ENCODE measurements at regions not wholly inside any gene's neighbourhood (a gene's known extent, or its start where the extent isn't known, plus 50 kb on each side); places are given as distances from the start of the nearest gene placed in this dataset.

GRCh38 chr2:64315291-64315960, 138.5 kb upstream of the LGALSL start:
- Histone ChIP-seq H3K36me3 (replicated peaks in 1 of 2; ENCODE audit: insufficient read depth in 1 of 2, low read depth in 2 of 2) (no peaks in the 10 kb centered on the region), H3K4me1 (peaks cover 16% of the 10 kb centered on the region), H3K9me3 (no peaks in the 10 kb centered on the region), H3K4me3 (no peak overlapping the region), H3K27ac (no peak overlapping the region), H3K27me3 (no peaks in the 10 kb centered on the region)
- ATAC-seq (no peak), DNase-seq (no peak)
- WGBS, 2 donors: 85 to 86% methylated on average over 6 of the region's 6 CpGs
- TF ChIP-seq, protein P1, sequence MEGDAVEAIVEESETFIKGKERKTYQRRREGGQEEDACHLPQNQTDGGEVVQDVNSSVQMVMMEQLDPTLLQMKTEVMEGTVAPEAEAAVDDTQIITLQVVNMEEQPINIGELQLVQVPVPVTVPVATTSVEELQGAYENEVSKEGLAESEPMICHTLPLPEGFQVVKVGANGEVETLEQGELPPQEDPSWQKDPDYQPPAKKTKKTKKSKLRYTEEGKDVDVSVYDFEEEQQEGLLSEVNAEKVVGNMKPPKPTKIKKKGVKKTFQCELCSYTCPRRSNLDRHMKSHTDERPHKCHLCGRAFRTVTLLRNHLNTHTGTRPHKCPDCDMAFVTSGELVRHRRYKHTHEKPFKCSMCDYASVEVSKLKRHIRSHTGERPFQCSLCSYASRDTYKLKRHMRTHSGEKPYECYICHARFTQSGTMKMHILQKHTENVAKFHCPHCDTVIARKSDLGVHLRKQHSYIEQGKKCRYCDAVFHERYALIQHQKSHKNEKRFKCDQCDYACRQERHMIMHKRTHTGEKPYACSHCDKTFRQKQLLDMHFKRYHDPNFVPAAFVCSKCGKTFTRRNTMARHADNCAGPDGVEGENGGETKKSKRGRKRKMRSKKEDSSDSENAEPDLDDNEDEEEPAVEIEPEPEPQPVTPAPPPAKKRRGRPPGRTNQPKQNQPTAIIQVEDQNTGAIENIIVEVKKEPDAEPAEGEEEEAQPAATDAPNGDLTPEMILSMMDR (IDR thresholded peaks at IDR 0.05): no peak
- no peak for TF ChIP-seq POLR2A (IDR thresholded peaks at IDR 0.05)
- intact Hi-C loops (cut with DNase I): no loop called here

GRCh38 chr2:64317707-64318475, 136.1 kb upstream of the LGALSL start:
- H3K27me3 ChIP-seq: no peaks in the 10 kb centered on the region
- no peaks in the 10 kb centered on the region for H3K4me1 ChIP-seq
- DNase-seq (no peak), ATAC-seq (no peak)
- intact Hi-C loops (cut with DNase I): no loop called here
- no peaks in the 10 kb centered on the region for H3K36me3 ChIP-seq (replicated peaks in 1 of 2; ENCODE audit: insufficient read depth in 1 of 2, low read depth in 2 of 2)
- no peak overlapping the region for H3K27ac ChIP-seq
- 74 to 85% methylated on average over 2 of the region's 2 CpGs for WGBS, 2 donors
- TF ChIP-seq, protein P1 (IDR thresholded peaks at IDR 0.05): no peak
- TF ChIP-seq POLR2A (IDR thresholded peaks at IDR 0.05): no peak
- H3K9me3 ChIP-seq: no peaks in the 10 kb centered on the region
- no peak overlapping the region for H3K4me3 ChIP-seq

- 60 to 84% methylated on average over 1 of the region's 1 CpG for WGBS, 2 donors
- Histone ChIP-seq H3K27me3 (no peaks in the 10 kb centered on the region), H3K36me3 (replicated peaks in 1 of 2; ENCODE audit: insufficient read depth in 1 of 2, low read depth in 2 of 2) (no peaks in the 10 kb centered on the region), H3K27ac (no peak overlapping the region), H3K9me3 (no peaks in the 10 kb centered on the region), H3K4me1 (no peaks in the 10 kb centered on the region), H3K4me3 (no peak overlapping the region)
- ATAC-seq (no peak), DNase-seq (no peak)
- TF ChIP-seq, protein P1 (IDR thresholded peaks at IDR 0.05): no peak
- TF ChIP-seq POLR2A (IDR thresholded peaks at IDR 0.05): no peak
- intact Hi-C loops (cut with DNase I): no loop called here
Observed at GRCh38 chr2:64318476-64318748, 135.6 kb upstream of the LGALSL start.

- no peaks in the 10 kb centered on the region for H3K4me1 ChIP-seq
- WGBS, 2 donors: 89 to 100% methylated on average over 3 of the region's 3 CpGs
- H3K27ac ChIP-seq: no peak overlapping the region
- intact Hi-C loops (cut with DNase I): no loop called here
- H3K9me3 ChIP-seq: no peaks in the 10 kb centered on the region
- H3K36me3 ChIP-seq (replicated peaks in 1 of 2; ENCODE audit: insufficient read depth in 1 of 2, low read depth in 2 of 2): no peaks in the 10 kb centered on the region
- H3K4me3 ChIP-seq: no peak overlapping the region
- TF ChIP-seq, protein P1 (IDR thresholded peaks at IDR 0.05): no peak
- no peak for TF ChIP-seq POLR2A (IDR thresholded peaks at IDR 0.05)
- DNase-seq (no peak), ATAC-seq (no peak)
- no peaks in the 10 kb centered on the region for H3K27me3 ChIP-seq
Observed at GRCh38 chr2:64319896-64320295, 134.1 kb upstream of the LGALSL start.

DNA sequence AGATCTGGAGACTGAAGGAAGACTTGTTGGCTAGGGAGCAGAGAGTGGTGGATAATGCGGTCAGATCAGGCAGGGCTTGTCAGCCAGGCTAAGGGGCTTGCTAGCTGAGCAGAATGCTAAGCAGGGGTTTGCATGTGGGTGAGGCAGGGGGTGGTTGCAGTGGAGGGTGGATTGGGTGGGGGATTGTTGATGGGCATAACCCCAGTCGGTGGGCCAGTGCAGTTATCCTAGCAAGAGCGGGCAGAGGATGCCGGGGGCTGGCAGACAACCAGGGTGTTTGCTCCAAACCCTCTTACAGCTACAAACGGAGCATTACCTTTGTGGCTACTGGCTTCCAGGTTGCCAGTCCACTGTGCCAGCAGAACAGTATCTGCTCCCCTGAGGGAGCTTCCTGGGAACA, 131.5 kb upstream of the LGALSL start:
- WGBS, 2 donors: 81 to 87% methylated on average over 5 of the region's 5 CpGs
- Histone ChIP-seq H3K4me3 (no peak overlapping the region), H3K27ac (no peak overlapping the region), H3K9me3 (no peaks in the 10 kb centered on the region), H3K36me3 (replicated peaks in 1 of 2; ENCODE audit: insufficient read depth in 1 of 2, low read depth in 2 of 2) (no peaks in the 10 kb centered on the region), H3K27me3 (no peaks in the 10 kb centered on the region), H3K4me1 (no peaks in the 10 kb centered on the region)
- intact Hi-C loops (cut with DNase I): no loop called here
- DNase-seq (no peak), ATAC-seq (no peak)
- TF ChIP-seq, protein P1 (IDR thresholded peaks at IDR 0.05): no peak
- TF ChIP-seq POLR2A (IDR thresholded peaks at IDR 0.05): no peak
